B cell (primary cell): ENCODE measurements at regions not wholly inside any gene's neighbourhood (a gene's known extent, or its start where the extent isn't known, plus 50 kb on each side); places are given as distances from the start of the nearest gene placed in this dataset.

Experiments
- CTCF ChIP-seq: fragments of 200-600 bp; IDR thresholded peaks from one replicate; pipeline ENCODE4 v1.8.0; 2022; ENCODE audit warnings: antibody characterized with exemption, mild to moderate bottlenecking
- EZH2 ChIP-seq: IDR thresholded peaks from 2 replicates; pipeline ENCODE4 v1.6.1; 2012; ENCODE audit warnings: borderline replicate concordance, low read depth, mild to moderate bottlenecking, moderate library complexity, low read length; ENCODE audit not compliant: insufficient read depth, poor library complexity, severe bottlenecking

- no peak for TF ChIP-seq CTCF
- no peak for TF ChIP-seq EZH2
These were observed 170.2 kb upstream of the CDYL start for GRCh38 chr6:4606016-4606415.
